ENCODE measurements at regions not wholly inside any gene's neighbourhood (a gene's known extent, or its start where the extent isn't known, plus 50 kb on each side); places are given as distances from the start of the nearest gene placed in this dataset.
"Not testable (repeated sequence)": the region's sequence is repeated elsewhere in the genome, so short reads cannot be mapped to it uniquely, and the experiment has no call there.

DNA sequence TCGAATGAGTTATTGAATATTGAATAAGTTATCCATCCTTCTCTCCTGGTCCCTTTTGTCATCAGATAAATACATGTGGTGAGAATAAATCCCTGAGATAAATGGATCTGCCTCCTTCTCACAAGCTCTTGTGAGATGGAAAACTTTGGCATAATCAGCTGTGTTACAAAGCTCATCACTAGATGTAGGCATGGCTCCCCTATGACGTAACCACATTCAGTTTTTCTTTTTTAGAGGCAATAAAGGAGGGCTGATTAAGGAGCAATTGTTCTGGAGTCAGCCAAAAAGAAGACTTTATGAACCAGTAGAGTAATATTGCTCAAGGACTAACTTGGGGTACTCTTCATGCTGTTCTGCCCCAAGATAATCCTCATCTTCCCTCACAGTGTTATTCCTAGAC, 90.5 kb upstream of the GATB start:
- no peak for DNase-seq (ENCODE audit: low spot score)

DNA sequence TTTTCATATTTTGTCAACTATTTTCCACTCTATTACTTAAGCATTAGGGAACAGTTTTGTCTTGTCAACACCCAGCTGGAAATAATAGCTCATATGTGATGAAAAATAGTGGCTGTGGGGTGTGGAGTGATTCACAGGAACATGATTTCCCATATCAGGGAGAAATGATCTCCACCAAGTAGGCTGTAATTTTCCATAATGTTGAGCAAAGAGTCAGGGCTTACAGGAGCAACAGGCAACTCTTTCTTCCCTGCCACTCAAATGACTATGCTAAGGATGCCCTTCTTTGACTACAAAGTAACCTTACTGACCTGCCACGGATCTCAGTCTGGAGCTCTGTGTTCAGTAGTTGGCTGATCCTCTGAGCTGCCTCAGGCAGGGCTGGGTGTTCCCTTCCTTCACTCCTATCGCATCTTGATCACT, 90.0 kb upstream of the GATB start:
- no peak for DNase-seq (ENCODE audit: low spot score)

DNA sequence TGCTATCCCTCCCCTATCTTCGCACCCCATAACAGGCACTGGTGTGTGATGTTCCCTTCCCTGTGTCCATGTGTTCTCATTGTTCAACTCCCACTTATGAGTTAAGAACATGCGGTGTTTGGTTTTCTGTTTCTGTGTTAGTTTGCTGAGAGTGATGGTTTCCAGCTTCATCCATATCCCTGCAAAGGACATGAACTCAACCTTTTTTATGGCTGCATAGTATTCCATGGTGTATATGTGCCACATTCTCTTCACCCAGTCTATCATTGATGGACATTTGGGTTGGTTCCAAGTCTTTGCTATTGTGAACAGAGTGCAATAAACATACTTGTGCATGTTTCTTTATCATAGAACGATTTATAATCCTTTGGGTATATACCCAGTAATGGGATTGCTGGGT, 84.7 kb upstream of the GATB start:
- not testable (repeated sequence) for DNase-seq (ENCODE audit: low spot score)

DNA sequence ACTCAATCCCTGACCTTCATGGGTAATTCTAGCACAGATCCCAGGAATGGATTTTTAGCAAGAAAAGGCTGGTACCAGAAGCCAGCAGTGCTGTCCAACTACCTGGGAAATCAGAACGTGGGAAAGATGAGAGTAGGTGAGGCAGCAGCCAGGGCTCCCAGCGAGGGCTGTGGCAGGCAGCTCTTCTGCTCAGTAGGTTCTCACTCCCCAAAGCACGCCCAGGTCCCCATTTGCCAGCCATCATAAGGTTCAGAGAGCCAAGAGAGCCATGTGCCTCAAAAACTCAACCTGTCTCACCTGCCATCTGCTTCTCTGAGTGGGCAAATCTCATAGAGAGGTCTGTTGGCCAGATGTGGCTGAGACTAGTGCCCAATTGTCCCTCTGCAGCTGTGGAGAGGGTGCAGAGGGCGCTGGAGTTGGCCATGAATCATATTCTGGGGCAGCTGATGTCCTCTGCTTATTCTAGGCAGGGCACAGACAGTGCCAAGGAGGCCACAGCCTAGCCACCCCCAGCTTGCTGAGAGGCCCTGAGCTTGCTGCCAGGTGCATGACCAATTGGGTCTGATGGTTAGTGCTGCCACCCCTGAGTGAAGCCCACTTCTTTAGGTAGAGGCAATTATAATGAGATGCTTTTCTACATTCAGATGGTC, 81.7 kb upstream of the GATB start:
- no peak for DNase-seq (ENCODE audit: low spot score)

DNA sequence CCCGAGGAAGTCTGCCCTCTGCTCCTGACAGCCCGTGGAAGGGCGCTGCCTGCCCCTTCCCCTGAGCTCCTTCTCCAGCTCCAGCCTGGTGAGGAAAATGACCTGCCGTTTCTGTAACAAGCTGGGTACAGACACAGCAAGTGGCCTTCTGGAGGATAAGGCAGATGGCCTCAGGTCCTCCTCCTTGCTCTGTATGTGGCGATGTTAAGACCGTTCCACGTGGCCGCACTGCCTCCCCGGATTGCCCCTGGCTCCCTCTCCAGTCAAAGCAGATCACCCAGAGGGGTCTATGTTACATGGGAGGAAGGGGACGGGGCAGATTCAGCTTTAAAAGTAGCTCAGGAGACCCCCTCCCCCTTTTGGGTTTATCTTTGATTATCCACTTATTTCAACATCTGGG, 80.3 kb upstream of the GATB start:
- DNase-seq (ENCODE audit: low spot score), result no peak

DNA sequence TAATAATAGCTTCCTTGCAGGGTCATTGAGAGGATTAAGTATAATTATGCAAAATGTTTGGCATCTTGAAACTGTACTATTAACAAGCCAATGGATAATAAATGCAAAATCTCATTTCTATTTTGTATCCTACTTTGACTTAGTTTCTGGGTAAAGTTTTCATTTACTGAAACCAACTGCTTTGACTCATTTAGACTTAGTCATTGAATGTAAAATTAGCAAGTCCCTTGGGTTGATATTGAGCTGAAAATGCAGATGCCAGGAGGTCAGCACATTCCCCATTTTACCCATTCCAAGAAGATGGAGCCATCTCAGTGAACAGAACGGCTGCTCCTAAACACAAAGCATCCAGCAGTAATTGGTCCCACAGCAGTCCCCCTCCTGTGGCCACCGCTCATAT, 74.7 kb upstream of the GATB start:
- DNase-seq (ENCODE audit: low spot score), result no peak

DNA sequence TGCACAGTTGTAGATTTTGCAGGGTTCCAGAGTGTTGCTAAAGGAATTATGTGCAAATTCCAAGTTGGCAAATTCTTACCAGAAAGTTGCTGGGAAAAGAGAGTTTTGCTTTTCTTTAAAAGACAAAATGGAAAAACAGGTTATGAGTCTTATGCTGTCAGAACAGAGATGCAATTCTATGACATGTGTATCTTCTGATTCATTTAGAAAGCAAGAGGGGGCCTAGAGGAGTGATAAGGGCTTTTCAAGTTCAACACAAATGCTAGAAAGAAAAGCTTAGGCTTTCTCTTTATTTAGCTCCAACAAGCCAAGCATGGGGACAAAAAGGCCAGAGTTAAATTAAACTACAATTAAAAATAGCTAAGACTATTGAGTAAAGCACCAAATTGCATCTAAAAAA, 72.4 kb upstream of the GATB start:
- no peak for DNase-seq (ENCODE audit: low spot score)

DNA sequence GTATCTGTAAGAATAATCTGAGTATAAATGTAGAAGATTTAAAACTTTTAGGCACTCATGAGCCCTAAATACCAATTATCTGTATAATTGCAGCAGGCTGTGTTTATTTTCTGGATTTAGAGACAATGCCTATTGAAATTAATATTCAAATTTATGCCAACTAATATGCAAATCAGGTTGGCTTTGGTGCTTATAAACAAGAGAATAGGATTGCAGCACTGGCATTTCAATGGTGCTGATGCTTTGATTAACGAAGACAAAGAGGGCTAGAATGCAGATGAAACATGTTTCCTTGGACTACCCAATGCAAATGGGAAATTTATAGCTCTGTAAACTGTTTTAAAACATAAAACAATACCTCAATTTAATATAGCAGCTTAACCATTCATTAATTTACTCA, 70.7 kb upstream of the GATB start:
- DNase-seq (ENCODE audit: low spot score), result no peak

DNA sequence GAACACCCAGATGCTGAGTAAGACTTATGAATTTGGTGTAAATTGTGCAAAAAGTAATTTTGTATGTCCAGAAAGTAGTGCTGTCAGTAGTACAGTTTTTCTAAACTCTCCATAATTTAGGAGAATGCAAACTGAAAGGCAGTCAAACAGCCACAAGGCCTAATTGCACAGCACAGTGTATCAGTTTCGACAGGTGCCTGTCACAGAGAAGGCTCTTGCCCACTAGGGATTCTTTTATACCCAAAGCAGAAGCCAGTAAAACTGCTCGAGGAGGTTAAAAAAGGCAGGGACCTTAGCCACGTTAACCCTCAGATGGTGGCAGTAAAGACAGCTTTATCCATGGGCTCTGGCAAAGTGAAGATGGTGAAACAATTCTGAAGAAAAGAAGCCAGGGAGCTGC, 69.4 kb upstream of the GATB start:
- DNase-seq (ENCODE audit: low spot score), result no peak

DNA sequence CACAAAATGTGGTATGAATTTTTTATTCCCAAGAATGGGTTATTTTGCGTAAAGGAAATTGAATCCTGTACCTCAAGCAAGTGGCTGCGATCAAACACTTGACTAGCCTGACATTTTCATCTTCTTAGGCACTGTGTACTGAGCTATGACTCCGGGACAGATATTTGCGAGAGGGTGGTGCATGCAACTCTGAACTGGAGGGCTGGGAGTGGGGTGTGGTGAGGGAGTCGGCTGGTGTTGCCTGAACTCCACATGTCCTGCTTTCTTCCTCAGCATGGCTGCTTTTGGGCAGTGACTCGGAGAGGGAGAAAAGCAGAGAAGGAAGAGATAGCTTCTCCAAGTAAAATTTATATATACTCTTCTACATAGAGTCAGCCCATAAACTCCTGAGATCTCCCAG, 68.5 kb upstream of the GATB start:
- DNase-seq (ENCODE audit: low spot score), result no peak

DNA sequence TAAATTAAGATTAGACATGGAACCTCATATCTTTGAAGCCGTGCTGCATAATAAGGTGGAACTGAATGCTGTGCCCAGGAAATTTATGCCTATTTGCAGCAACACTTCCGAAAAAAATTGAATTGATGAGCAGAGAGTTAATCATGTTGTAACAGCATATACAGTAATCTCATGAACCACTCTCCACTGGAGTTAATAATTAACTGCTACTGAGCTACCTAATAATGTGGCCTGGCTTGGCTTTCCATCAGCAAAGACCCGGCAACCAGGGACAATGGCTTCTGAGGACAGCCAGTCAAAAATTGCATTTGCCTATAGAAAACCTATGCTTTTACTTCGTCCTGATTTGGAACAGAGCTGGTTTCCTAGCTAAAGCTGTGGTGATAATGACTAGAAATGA, 63.8 kb upstream of the GATB start:
- no peak for DNase-seq (ENCODE audit: low spot score)

DNA sequence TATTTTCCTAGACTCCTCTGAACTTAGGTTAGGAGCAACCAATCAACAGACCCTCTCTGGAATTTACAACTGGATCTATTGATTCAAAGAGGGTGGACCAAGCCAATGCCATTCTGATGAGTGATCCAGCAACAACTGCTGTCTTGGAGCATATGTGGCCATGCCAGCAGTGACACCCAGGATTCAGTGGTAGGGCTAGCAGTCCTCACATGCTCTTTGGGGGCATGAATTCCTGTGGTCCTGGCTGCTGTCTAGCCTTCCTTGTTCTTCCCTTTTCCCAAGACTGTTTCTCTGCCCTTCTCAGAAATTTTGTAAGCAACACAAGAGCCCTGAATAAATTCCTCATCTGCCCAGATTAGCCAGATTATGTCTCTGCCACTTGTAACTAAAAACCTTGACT, 61.5 kb upstream of the GATB start:
- no peak for DNase-seq (ENCODE audit: low spot score)

DNA sequence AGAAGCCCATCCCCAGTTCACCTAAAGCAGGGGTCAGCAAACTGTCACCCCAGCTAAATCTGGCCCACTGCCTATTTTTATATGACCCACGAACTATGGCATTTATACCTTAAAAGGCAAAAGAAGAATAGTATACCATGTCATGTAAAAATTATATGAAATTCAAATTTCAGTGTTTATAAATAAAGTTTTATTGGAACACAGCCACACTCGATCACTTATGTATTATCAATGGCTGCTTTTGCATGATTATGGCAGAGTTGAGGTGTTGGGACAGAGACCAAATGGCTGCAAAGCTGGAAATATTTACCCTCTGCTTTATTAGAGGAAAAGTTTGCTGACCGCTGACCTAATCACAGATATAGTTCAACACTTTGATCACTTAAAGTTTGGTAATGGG, 59.2 kb upstream of the GATB start:
- DNase-seq (ENCODE audit: low spot score), result no peak

DNA sequence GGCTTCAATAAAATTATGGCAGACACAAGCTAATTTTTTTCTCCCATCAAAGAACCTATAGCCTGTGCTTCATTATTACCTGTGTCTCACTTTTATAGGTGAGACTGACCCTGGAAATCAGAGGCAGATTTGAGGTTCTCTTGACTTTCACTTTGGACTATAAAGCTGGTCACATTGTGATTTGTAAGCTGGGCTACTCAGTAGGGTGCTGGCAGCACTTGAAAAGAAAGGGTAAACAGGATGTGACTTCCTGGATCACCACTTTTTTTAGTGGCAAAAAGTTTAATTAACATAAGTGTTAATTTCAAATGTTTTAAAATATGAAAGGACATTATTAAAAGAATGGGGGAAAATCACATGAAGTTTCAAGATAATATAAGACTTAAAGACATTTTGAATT, 50.6 kb upstream of the GATB start:
- DNase-seq (ENCODE audit: low spot score), result no peak

Measured in CD4-positive, alpha-beta T cell treated with Interleukin-2 at 100 ng/mL for 4 hours (primary cell).